Ecto neural progenitor cell (in vitro differentiated cells): ENCODE measurements at regions not wholly inside any gene's neighbourhood (a gene's known extent, or its start where the extent isn't known, plus 50 kb on each side); places are given as distances from the start of the nearest gene placed in this dataset.

Experiments used
- DNase-seq: peaks from one replicate; pipeline ENCODE4 v3.0.0-alpha.2; 2018; ENCODE audit warnings: low spot score

GRCh38 chr4:26139310-26139924 lies 181.4 kb upstream of the RBPJ start:
- no peak for DNase-seq

DNA sequence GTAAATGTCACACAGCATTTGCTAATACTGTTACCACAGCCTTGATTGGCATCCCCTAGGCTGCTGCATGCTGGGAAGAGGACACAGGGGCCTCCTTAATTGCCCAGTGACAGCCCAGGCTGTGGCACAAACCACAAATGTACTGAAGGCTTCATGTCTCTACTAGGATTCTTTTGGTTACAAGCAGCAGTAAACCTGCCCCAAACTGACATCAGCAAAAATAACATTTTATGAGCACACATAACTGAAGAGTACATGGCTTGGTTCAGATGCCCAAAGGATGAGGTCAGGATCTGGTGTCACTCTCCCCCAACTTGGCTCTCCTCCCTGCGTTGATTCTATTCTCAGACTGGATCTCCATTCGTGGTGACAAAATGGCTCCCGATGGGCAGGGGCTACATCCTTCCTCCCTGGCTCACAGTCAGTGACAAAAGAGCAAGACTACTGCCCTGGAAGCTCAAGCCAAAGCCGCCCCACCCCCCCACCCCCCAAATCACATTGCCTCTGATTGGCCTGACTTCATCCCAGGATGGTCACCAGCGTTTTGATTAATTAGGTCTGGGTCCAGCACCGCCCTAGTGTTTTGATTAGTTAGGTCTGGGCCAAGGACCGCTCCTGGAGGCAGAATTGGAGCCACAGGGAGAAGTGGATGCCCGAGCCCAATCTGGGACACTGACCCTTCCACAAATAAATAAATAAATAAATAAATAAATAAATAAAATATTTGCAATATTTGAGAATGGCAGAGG lies 180.5 kb upstream of the RBPJ start:
- no peak for DNase-seq

DNA sequence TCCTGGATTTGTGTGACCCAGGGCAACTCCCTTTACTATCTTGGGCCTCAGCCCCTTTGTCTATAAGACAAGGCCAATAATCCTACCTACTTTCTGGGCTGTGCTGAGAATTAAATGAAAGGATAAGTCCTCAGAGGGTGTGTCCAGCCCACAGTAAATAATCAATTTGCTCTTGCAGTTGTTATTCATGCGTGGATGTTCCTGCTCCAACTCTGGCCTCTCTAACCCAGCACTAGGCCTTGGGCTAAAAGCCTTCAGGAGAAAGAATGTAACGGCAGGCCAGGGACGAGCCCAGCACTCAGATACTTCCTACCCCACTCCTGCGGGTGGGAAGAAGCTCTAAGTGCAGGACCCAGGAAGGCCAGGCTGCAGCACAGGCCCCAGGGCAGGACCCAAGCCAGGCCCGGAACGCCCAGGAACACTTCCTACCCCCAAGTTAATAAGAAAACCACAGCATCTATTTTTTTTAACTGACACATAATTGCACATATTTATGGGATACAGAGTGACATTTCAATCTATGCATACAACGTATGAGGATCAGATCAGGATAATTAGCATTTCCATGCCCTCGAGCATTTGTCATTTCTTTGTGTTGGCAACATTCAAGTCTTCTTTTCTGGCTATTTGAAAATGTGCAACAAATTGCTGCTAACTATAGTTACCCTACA lies 179.6 kb upstream of the RBPJ start:
- DNase-seq, result no peak

GRCh38 chr4:26141911-26142638 lies 178.7 kb upstream of the RBPJ start:
- no peak for DNase-seq

- no peak for DNase-seq
Measured at GRCh38 chr4:26144526-26145155, 176.2 kb upstream of the RBPJ start.

- DNase-seq, result no peak
Measured at GRCh38 chr4:26145212-26145611, 175.6 kb upstream of the RBPJ start.

- no peak for DNase-seq
Measured at GRCh38 chr4:26148927-26149326, 171.9 kb upstream of the RBPJ start.

DNA sequence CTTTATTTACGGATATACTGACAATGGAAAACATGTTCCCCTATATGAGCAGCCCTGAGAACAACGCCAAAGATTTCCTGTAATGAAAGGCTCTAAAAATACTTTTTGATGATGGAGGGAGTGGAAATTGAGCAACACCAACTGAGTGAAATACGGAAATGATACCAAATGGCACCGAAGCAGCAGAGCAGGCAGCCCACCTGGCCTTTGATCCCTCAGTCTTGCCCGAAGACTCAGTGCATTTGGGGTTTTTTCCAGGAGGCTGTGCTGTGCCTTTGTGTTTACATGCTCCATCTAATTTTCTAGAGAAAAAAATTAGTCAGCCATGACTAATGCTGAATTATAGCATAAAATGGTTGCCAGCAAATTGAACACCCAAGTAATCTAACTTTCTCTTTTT lies 169.9 kb upstream of the RBPJ start:
- no peak for DNase-seq

DNA sequence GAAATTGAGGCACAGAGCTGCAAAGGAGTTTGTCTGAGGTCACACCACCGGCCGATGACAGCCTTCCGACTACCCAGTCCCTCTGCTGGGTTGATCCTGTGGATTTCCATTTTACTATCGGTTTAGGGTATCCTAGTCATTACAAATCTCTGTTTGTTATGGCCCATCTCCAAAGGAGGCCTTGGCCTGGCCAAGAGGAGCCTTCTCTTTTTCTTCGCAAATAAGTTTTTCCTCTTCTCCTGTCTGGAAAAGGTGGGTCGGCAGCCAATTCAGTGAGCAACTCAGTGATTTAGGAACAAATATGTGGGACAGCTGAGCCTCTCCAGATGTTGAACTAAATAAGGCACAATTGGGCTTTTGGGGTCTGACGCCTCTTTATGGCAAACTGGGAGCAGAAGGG lies 169.2 kb upstream of the RBPJ start:
- DNase-seq, result no peak

GRCh38 chr4:26152056-26152455 lies 168.8 kb upstream of the RBPJ start:
- no peak for DNase-seq

DNA sequence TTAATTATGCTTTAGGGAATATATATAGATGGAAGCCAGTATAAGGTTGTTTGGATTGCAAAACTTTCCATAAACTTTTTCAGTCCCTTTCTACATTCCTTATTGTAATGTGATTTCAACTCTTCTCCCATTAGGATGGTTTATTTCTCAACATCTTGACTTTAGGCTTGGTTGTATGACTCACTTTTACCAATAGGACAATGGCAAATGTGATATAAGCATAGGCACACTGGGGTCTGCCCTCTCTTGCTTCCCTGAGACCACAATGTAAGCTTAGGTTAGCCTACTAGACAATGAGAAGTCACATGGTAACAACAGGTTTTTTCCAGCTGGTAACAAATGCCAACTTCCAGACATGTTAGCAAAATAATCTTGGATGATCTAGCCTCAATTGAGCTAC lies 163.3 kb upstream of the RBPJ start:
- DNase-seq, result no peak

GRCh38 chr4:26160591-26160990 lies 160.2 kb upstream of the RBPJ start:
- no peak for DNase-seq

GRCh38 chr4:26161030-26161824 lies 159.6 kb upstream of the RBPJ start:
- no peak for DNase-seq

DNA sequence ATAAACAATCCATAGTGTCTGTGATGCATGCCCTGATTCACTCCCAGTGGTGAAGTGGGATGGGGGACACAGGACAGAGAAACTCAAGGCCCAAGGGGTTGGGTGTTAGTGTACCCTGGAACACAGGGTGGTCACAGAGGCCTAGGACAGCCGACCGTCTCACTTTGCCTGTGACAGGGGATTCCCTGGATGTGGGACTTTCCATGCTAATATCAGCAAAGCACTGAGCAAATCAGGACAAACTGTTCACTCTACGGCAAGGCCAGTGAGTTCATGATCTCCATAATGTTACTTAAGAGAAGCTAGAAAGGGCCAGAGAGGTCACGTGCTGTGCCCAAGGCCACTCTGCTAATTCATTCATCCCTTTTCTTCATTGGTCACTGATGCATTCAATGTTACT lies 158.7 kb upstream of the RBPJ start:
- no peak for DNase-seq

DNA sequence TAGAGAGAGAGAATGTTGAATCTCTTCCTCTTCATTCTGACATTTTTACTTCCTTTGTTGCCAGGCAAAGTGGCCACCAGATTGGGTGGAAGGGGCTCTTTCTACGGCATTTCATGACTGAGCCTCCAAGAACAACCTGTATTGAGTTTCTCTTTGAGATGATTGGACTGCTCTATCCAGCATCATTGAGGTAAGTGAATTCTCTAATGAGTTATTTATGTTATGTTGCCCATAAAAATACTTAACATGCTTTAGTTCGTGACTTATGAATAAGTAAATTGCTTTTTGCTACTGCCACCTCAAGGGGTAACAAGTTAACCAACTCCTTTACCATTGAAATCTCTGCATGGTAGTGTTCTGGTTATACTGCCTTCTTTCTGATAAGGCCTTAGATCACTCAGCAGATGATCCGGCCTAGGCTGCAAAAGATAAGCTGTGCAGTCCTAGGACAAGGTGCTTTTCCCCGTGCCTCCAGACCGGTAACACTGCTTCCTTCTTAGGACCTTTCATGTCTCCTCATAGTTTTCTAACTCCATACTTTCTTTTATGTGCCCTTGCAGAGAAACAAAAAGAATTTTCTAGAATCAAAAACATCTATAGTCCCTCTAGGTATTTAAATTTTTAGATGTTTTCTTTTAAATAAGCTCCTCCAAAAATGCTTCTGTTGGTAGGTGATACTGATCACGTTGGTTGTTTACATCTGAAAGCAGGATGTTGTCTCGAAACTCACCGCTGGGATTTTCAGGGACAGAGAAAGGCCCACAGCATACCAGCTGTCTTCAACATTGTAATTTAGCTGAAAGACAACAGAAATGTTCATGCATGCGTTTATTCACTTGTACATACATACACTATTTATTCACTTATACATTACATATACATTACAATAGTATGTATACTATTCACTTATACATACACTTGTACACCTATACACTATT lies 157.1 kb upstream of the RBPJ start:
- DNase-seq, result no peak

DNA sequence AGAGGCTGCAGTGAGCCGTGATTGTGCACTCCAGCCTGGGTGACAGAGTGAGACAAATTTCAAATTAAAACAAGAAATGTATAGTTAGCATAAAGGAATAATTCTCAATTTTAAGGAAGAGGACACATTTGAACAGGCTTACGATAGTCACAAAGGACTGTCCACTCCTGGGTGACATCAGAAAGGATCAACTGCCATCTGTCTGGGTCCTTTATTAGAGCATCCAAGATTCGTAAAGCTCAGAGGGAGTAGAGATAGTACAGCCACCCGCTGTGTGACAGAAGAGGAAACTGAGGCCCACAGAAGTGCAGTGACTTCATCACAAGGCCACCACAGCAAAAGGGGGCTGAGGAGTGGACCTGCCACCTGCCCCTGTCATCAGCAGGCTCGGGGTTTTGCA lies 149.3 kb upstream of the RBPJ start:
- no peak for DNase-seq

DNA sequence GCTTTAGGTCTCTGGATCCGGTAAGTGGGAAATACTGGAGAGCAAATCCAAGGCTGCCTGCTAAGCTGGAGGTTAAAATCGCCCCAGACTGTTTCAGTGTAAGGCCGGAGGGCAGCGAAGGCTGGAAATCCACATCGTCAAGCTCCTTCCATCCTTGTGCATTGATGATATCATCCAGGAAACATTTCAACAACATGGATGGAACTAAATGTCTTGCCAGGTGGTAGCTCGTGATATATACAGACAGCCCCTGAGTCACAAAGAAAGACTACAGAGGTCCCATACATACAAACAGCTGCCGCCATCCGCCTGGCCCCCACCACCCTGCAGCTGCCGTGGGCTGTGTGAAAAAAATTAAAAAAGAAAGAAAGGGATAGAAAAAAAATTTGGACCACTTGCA lies 148.9 kb upstream of the RBPJ start:
- DNase-seq, result no peak

GRCh38 chr4:26173619-26174018 lies 147.2 kb upstream of the RBPJ start:
- no peak for DNase-seq

DNA sequence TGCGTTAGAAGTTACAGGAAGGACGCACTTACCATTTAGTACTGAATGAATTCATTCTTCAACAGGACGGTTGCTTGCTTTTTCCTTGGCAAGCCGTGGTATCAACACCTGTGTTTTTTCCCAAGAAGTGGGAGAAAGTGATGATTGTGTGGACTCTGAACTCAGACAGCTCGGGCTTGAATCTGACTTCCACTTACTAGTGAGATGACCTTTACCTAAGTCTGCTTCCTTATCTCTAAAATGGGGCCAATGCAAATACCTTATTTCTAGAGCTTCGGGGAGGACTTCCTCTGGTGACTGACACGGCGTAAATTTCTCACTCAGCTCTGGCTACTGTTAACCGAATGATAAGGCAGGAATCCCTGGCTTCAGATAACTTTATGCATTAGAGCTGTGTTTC lies 146.8 kb upstream of the RBPJ start:
- no peak for DNase-seq

DNA sequence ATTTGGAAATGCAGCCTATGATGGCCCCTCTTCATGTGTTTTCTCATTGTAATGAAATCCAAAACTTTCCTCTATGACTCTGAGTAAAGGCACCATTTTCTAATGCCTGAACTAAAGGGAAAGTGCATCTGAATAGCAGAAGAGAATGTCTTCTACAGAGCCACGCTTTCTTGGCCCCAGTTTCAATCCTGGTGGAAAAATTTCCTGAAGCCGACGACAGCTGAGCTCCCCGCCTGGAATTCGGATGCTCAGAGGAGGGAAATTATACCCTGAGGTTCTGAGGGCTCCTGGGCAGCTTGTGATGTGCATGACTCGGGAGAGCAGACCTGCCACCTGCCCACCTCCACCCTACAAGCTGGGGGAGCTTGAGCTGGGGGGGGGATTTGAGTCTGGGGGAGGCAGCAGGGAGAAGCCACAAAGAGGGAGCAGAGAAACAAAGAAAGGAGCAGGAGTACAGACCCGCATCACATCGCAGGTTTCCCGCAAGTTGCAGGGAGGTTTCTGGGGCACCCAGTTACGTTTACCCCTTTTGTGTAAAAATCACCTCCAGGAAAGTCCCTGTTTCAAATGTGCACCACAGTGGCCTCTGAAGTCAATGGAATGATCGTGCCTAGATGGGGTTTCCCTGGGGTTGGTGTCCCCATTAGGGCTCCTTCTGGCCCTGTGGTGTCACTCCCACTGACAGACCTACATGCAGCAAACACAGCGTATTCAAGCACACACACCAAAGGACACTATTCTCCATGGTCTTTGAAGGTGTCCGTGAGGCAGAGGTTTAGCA lies 145.6 kb upstream of the RBPJ start:
- DNase-seq, result no peak
